HG03064 (cell line): ENCODE measurements at regions not wholly inside any gene's neighbourhood (a gene's known extent, or its start where the extent isn't known, plus 50 kb on each side); places are given as distances from the start of the nearest gene placed in this dataset.

Experiments used
- ATAC-seq: cut with Tn5 transposase; IDR thresholded peaks from one replicate; pipeline ENCODE4 v1.9.1; 2021; ENCODE audit warnings: low read depth; ENCODE audit not compliant: unreplicated experiment

GRCh38 chr3:31172336-31172735, 277.9 kb upstream of the GADL1 start:
- no peak for ATAC-seq

- no peak for ATAC-seq
Observed at GRCh38 chr3:31173118-31173718, 278.8 kb upstream of the GADL1 start.

- ATAC-seq: no peak
Observed at GRCh38 chr3:31174079-31174478, 279.6 kb upstream of the GADL1 start.

GRCh38 chr3:31176045-31176444, 281.6 kb upstream of the GADL1 start:
- no peak for ATAC-seq

GRCh38 chr3:31178467-31178866, 284.0 kb upstream of the GADL1 start:
- ATAC-seq: no peak

DNA sequence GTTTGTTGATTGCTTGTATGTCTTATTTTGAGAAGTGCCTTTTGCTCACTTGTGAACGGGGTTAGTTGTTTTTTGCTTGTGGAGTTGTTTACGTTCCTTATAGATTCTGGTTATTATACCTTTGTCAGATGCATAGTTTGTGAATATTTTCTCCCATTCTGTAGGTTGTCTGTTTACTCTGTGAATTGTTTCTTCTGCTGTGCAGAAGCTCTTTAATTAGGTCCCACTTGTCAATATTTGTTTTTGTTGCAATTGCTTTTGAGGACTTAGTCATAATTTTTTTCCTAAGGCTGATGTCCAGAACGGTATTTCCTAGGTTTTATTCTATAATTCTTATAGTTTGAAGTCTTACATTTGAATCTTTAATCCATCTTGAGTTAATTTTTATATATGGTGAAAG, 285.3 kb upstream of the GADL1 start:
- ATAC-seq: no peak

GRCh38 chr3:31180274-31180673, 285.8 kb upstream of the GADL1 start:
- ATAC-seq: no peak

DNA sequence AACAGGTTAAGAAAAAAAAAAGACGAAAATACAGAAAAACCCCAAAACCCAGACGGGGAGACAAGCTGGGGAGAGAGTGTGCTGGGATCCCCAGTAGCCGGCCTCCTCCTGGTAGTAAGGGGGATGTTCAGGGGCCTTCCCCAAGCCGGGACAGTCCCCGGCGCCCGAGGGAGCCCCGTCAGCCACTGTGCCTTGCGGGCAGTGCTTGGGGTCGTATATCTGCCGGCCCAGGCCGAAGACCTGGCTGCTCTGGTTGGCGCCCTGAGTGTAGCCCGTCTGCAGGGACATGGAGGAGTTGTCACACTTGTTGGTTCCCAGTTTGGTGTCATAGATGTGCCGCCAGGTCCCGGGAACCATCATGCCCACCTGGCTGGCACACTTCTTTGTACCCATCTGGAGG, 287.2 kb upstream of the GADL1 start:
- no peak for ATAC-seq

GRCh38 chr3:31182661-31183060, 288.2 kb upstream of the GADL1 start:
- no peak for ATAC-seq

DNA sequence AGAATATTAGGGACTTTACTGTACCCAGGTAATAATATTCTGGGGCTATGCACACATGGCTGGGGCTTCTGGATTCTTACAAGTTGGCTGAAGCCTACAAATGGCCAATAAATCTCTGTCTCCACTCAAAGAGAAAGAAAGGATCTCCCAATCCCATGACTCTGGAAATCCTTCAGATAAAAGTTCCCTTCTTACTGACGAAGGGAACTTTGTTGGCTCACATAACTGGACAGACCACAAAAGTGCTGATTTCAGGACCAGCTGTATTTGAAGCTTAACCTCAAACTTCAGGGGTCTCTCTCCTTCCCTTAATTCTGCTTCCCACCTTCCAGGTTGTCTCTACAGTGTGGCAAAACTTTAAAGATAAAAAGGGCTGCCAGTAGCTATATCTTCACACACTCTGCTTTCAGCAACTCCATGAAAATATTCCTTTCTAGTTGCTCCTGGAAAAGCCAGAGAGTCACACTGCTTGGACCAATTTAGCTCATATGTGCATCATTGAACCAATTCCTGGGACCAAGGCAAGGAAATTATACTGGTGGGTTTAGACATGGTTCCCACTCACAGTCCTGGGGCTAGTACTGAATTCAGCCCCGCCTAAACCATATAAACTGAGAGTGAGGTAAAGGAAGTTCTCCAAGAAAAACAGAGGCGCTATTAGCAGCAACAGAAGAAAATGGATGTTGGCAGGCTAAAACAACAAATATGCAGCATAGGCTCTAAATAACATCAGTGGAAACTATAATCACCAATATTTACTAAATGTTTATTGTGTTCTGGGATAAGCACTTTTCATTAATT, 290.0 kb upstream of the GADL1 start:
- ATAC-seq: no peak

DNA sequence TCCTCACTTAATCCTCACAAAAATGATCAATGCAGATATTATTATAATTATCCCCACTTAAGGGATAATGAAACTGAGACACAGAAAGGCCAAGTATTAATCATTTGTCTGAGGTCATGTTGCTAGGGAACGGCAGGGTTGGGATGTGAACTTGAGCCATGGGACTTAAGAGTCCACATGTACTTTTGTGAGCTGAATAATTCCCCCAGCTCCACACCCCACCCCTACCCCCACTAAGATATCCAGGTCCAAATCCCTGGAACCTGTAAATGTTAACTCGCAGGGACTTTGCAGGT, 290.5 kb upstream of the GADL1 start:
- no peak for ATAC-seq

- no peak for ATAC-seq
Observed at GRCh38 chr3:31186041-31186440, 291.6 kb upstream of the GADL1 start.

- ATAC-seq: no peak
Observed at GRCh38 chr3:31187380-31187779, 292.9 kb upstream of the GADL1 start.

DNA sequence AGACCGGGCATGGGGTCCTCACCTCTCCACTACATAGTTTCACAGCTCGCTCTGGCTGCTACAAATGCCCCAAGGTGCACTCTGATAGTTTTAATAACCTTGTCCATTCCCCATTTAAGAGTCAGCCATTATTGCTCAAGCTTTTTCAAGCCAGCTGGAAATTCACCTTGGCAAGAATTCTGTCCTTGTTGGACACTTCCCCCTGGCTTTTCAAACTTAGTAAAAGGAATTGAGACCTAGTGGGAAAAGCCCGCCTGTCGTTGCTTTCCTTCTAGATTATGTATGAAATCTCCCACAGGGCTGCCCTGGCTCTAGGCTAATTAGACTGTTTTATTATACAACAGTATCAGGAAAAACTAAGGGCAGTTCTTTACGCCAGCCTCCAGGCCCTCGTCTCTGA, 293.7 kb upstream of the GADL1 start:
- no peak for ATAC-seq

GRCh38 chr3:31189330-31189729, 294.9 kb upstream of the GADL1 start:
- ATAC-seq: no peak

- ATAC-seq: no peak
Observed at GRCh38 chr3:31189971-31190370, 295.5 kb upstream of the GADL1 start.

DNA sequence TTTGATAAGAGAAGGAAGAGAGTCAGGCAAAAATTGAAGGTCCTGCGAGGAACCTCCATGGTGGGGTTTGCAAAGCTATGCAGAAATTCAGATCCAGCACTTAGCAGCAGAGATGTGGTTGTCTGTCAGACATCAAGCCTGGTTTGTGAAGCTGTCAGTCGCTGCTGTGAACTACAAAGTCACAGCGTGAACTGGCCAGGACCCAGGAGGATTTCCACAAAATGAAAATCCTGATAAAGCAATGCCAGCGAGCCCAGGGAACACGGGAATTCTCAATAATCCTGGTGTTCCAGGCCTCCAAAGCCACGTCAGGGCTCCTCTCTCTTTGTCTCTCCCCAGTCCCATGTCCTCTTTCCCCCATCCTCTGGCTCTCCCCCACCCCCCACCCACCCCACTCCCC, 296.9 kb upstream of the GADL1 start:
- ATAC-seq: no peak

- no peak for ATAC-seq
Observed at GRCh38 chr3:31193429-31193828, 299.0 kb upstream of the GADL1 start.

GRCh38 chr3:31193871-31194270, 299.4 kb upstream of the GADL1 start:
- ATAC-seq: no peak

- no peak for ATAC-seq
Observed at GRCh38 chr3:31196261-31196660, 301.8 kb upstream of the GADL1 start.

GRCh38 chr3:31196881-31197364, 302.5 kb upstream of the GADL1 start:
- no peak for ATAC-seq

DNA sequence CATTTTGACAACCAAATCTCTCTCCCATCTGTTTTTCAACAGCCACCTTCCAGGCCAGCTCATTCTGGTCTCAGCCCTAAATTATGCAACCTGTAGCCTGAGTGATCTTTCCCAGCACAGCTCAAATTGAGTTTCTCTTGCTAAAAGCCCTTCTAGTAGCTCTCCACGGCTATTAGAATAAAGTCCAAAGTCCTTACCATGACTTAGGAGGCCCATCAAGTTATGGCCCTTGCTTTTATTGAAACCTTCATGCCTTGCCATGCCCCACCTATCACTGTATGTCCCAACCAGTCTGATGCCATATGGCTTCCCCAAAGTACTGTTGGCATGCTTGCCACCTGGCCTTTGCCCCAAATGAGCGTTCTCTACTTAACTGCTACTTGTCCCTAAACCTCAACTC, 303.5 kb upstream of the GADL1 start:
- ATAC-seq: no peak
